ENCODE measurements at regions not wholly inside any gene's neighbourhood (a gene's known extent, or its start where the extent isn't known, plus 50 kb on each side); places are given as distances from the start of the nearest gene placed in this dataset.

DNA sequence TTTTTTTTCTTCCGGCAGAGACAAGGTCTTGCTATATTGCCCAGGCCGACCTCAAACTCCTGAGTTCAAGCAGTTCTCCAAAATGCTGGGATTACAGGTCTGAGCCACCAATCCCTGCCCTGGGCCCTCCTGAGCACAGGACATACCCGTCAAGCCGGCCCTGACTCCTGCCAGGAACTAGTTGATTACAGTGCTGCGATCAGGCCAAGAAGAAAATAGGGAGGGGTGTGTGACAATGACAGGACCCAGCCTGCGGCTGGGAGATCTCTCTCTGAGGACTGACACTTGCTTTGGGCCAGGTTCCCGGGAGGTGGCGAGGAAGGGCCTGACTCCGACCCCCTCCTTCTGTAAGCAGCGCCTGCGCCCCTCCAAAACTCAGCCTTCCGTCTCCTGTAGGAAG, 276.6 kb downstream of the MRTFB start (continued):
- TF ChIP-seq PCBP1 (IDR thresholded peaks at IDR 0.05; ENCODE audit: low read depth, low read length, poor library complexity, severe bottlenecking) = no peak
- no peak for TF ChIP-seq NFRKB (IDR thresholded peaks at IDR 0.05; ENCODE audit: low read depth)
- TF ChIP-seq NR3C1 (CRISPR knock-in tag; IDR thresholded peaks at IDR 0.05) = no peak
- TF ChIP-seq, protein P1, sequence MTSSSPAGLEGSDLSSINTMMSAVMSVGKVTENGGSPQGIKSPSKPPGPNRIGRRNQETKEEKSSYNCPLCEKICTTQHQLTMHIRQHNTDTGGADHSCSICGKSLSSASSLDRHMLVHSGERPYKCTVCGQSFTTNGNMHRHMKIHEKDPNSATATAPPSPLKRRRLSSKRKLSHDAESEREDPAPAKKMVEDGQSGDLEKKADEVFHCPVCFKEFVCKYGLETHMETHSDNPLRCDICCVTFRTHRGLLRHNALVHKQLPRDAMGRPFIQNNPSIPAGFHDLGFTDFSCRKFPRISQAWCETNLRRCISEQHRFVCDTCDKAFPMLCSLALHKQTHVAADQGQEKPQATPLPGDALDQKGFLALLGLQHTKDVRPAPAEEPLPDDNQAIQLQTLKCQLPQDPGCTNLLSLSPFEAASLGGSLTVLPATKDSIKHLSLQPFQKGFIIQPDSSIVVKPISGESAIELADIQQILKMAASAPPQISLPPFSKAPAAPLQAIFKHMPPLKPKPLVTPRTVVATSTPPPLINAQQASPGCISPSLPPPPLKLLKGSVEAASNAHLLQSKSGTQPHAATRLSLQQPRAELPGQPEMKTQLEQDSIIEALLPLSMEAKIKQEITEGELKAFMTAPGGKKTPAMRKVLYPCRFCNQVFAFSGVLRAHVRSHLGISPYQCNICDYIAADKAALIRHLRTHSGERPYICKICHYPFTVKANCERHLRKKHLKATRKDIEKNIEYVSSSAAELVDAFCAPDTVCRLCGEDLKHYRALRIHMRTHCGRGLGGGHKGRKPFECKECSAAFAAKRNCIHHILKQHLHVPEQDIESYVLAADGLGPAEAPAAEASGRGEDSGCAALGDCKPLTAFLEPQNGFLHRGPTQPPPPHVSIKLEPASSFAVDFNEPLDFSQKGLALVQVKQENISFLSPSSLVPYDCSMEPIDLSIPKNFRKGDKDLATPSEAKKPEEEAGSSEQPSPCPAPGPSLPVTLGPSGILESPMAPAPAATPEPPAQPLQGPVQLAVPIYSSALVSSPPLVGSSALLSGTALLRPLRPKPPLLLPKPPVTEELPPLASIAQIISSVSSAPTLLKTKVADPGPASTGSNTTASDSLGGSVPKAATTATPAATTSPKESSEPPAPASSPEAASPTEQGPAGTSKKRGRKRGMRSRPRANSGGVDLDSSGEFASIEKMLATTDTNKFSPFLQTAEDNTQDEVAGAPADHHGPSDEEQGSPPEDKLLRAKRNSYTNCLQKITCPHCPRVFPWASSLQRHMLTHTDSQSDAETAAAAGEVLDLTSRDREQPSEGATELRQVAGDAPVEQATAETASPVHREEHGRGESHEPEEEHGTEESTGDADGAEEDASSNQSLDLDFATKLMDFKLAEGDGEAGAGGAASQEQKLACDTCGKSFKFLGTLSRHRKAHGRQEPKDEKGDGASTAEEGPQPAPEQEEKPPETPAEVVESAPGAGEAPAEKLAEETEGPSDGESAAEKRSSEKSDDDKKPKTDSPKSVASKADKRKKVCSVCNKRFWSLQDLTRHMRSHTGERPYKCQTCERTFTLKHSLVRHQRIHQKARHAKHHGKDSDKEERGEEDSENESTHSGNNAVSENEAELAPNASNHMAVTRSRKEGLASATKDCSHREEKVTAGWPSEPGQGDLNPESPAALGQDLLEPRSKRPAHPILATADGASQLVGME (CRISPR knock-in tag; IDR thresholded peaks at IDR 0.05) = no peak
- no peak for TF ChIP-seq ZNF41 (CRISPR knock-in tag; conservative IDR thresholded peaks at IDR 0.05)
